GM13976 (cell line): ENCODE measurements at regions not wholly inside any gene's neighbourhood (a gene's known extent, or its start where the extent isn't known, plus 50 kb on each side); places are given as distances from the start of the nearest gene placed in this dataset.
"Not testable (repeated sequence)": the region's sequence is repeated elsewhere in the genome, so short reads cannot be mapped to it uniquely, and the experiment has no call there.

ENCODE experiments used
- DNase-seq: peaks from one replicate; pipeline ENCODE4 v3.0.0; 2012; ENCODE audit warnings: low spot score
- in situ Hi-C: fragments of 300-500 bp; cut with MboI; formaldehyde crosslinking; loops from one replicate; pipeline ENCODE4 v1.12.0; 2022; ENCODE audit warnings: low sequenced_read_pairs, mixed read lengths, inconsistent platforms; ENCODE audit not compliant: unreplicated experiment
- TF ChIP-seq, protein P1 (sequence below): IDR thresholded peaks from 2 replicates; pipeline ENCODE4 v1.5.1; 2012; ENCODE audit warnings: borderline replicate concordance, mild to moderate bottlenecking; ENCODE audit not compliant: insufficient read depth; ENCODE audit errors: extremely low read depth, missing control alignments, control extremely low read depth

DNA sequence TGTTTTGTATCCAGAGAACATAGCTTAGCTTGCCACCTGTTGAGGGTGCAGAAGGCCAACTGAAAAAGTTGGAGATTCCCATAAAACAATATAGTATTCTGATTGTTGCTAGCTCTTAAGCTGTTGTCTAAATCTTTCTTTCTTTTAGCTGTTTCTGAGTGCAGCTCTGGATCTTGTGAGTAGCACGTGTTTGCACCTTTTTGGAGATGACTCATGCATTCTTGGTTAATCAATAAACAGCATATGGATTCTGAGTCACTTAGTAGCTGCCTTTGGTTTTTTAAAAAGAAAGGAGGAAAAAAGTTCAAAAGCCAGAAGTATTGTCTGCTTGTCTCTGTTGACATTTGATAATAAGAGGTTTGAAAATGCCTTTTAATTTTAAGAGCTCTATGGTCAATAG lies 483.0 kb upstream of the FSIP2 start:
- TF ChIP-seq, protein P1, sequence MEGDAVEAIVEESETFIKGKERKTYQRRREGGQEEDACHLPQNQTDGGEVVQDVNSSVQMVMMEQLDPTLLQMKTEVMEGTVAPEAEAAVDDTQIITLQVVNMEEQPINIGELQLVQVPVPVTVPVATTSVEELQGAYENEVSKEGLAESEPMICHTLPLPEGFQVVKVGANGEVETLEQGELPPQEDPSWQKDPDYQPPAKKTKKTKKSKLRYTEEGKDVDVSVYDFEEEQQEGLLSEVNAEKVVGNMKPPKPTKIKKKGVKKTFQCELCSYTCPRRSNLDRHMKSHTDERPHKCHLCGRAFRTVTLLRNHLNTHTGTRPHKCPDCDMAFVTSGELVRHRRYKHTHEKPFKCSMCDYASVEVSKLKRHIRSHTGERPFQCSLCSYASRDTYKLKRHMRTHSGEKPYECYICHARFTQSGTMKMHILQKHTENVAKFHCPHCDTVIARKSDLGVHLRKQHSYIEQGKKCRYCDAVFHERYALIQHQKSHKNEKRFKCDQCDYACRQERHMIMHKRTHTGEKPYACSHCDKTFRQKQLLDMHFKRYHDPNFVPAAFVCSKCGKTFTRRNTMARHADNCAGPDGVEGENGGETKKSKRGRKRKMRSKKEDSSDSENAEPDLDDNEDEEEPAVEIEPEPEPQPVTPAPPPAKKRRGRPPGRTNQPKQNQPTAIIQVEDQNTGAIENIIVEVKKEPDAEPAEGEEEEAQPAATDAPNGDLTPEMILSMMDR = no peak
- DNase-seq = no peak
- in situ Hi-C loops = no loop called here

DNA sequence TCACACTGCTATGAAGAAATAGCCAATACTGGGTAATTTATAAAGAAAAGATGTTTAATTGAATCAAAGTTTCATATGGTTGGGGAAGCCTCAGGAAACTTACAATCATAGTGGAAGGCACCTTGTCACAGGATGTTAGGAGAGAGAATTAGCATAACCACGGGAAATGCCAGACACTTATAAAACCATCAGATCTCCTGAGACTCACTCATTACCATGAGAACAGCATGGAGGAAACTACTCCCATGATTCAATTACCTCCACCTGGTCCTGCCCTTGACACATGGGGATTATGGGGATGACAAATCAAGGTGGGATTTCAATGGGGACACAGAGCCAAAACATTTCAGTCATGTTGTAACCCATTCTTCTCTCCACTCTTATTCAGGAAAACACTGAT lies 472.9 kb upstream of the FSIP2 start:
- DNase-seq = no peak
- in situ Hi-C loops = no loop called here
- TF ChIP-seq, protein P1 = no peak

DNA sequence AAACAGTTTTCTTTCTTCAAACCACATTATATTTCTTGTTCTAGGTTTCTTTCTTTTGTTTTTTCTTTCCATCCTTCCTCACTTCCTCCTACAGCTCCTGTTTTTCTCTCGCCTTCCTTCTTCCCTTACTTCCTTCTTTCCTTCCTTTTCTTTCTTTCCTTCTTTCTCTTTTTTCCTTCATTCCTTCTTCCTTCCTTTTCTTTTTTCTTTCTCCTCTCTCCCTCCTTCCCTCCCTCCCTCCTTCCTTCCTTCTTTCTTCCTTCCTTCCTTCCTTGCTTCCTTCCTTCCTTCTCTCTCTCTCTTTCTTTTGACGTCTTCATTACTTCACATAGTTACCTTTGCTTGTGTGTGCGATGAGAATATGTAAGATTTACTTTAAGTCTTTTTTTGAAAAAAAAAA lies 470.0 kb upstream of the FSIP2 start:
- in situ Hi-C loops = no loop called here
- DNase-seq = no peak
- TF ChIP-seq, protein P1 = no peak

DNA sequence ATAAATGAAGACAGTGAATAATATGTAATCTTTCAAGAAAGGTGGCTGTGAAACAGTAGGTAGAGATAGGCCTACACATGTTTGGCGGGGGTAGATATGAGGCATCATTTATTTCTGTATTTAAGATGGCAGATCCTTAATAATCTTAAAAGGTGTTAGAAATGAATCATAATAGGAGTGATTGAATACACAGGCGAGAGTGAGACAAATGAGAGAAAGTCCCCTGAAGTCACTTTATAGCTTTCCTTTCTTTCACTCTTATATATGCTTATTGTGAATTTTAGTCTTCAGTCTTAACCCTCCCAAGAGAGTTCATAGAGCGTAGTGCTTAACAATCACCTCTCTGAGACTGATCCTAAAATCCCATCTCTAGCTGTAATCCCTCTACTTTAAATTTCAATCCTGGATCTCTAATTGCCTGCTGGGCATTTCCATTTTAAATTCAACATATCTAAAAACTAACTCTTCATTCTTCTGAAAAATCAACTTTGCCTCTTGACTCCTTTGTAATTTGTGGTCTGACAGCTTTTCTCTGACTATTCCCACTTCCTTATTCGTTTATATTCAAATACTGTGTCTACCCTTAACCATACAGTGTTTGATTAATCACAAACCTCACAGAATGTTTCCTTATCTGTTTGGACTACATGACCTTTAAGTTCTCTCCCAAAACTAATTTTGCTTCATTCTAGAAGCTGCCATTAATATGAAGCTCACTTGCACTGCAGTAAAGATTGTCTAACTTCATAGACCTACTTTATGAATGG lies 463.7 kb upstream of the FSIP2 start:
- in situ Hi-C loops = no loop called here
- TF ChIP-seq, protein P1 = no peak
- no peak for DNase-seq

GRCh38 chr2:185275979-185276378 lies 462.6 kb upstream of the FSIP2 start:
- DNase-seq, in situ Hi-C loops: not testable (repeated sequence)

DNA sequence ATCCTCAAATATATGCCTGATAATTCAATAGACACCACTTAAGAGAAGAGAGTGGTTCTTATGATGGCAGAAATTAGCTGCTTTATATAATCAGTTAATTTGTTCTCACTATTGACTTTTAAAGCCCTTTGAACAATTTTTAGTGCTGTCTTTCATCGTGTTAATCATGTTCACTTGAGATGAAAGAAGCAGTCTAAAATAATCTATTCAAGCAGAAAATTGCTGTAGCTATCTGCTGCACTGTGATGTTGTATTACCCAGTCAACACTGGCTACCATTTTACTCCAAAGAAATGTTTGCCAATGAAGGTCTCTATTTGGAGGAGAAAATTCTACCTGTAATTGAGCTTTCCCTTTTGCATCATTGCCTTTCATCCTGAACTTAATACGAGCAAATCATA lies 459.8 kb upstream of the FSIP2 start:
- in situ Hi-C loops = no loop called here

DNA sequence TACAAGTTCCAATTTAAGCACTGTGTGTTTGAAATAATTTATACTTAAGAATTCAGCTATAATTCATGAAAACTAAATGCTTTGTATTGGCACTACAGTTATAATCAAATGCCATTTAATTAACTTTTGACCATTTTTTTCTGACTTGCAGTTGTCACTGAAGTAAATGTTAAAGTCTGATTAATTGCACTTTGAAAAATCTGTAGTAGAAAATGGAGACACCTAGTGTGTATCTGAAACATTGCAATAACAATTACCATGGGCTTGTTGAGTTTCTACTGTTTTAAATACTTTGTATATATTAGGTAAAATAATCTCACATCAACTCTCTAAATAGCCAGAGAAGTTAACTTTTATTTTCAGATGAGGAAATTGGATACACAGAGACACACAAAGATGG lies 458.6 kb upstream of the FSIP2 start:
- in situ Hi-C loops = no loop called here
- no peak for DNase-seq
- TF ChIP-seq, protein P1 = no peak

More for the DNA sequence above, 459.8 kb upstream of the FSIP2 start:
- no peak for DNase-seq
- TF ChIP-seq, protein P1 = no peak
